Left renal pelvis (tissue), 4 donors: ENCODE measurements at regions not wholly inside any gene's neighbourhood (a gene's known extent, or its start where the extent isn't known, plus 50 kb on each side); places are given as distances from the start of the nearest gene placed in this dataset.
A peak's percentile ranks its signal among the peaks of the same experiment; 100 is the strongest.
"Not testable (repeated sequence)": the region's sequence is repeated elsewhere in the genome, so short reads cannot be mapped to it uniquely, and the experiment has no call there.

ENCODE experiments used
- DNase-seq, 4 donors: peaks; one replicate each; pipeline ENCODE4 v3.0.0-alpha.2; 2013; ENCODE audit warnings: low read depth in 4 of 4, low spot score in 3 of 4

DNA sequence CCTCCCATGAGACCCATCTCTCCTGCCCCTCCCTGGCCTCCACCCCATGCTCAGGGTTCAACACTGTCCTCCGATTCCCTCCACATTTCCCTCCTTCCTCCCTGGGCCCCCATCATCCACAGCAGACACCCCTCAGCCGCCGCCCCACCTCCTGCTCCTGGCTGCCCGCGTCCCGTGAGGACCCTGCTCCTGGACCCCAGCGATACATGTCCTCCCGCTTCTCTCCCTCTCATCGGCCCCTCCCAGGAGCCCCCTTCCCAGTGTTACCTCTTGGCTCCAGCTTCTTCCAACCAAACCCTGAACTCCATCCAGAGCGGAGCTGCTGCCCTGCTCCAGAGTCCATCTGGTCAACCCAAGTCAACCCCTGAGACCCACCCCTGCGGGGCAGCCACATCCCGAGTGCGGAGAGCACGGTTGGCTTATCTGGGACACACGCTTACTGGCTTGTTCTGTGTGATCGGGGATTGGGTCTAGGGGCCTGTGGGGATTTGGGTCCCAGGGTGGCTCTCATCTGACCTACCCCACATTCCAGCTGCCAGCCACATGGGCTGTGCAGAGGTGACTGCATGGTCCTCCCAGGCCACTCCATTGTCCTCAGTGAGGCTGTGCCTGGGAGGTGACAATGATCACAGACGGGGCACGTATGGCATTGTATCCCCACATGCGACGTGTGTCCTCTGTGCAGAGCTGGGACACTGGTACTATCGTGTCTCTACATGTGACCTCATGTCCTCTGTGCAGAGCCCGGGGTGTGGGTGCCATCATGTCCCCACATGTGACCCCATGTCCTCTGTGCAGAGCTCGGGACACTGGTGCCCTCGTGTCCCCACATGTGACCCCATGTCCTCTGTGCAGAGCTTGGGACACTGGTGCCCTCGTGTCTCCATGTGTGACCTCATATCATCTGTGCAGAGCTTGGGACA is 333.6 kb downstream of the ADGRD1 start:
- DNase-seq, result no peak

- no peak for DNase-seq
Measured at GRCh38 chr12:131287938-131288764, 334.4 kb downstream of the ADGRD1 start.

DNA sequence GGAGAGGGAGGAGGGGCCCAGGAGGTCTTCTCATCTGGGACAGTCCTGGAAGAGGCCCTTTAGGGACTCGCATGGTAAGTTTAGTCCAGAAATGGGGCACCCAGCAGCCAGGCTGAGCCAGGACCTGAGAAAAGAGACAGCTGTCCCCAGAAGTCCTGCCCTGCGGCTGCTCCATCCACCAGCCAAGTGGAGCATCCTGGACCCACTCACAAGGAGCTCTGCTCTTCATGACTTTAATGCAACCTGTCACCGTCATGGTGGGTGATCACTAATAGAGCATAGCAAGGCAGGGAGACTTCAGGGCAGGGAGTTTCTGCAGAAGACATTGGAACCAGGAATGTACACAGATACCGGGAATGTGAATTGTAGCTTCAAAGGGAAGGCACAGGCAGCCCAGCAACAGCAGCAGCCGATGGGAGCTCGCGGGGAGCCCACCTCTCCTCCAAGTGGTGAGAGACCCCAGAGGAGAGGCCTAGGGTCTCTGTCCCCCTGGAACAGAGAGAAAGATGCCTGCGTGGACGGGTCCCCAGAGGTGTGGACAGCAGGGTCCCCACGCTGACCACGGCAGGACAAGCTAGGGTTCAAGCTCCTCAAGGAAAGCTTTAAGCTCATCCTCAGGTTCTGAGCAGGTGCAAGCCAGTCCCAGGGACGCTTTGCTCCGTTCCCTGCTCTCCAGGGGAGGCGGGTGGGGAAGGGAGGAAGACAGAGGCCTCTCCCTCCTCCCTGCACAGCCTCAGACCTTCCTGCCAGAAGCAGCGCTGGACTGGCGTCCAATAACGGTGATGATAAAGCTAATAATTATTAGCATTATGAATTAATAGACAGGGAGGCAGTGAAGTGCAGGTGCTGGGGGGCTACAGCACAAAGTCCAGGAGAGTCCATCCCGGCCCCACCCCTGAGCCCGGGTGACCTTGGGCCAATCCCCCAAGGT is 335.3 kb downstream of the ADGRD1 start:
- not testable (repeated sequence) for DNase-seq

DNA sequence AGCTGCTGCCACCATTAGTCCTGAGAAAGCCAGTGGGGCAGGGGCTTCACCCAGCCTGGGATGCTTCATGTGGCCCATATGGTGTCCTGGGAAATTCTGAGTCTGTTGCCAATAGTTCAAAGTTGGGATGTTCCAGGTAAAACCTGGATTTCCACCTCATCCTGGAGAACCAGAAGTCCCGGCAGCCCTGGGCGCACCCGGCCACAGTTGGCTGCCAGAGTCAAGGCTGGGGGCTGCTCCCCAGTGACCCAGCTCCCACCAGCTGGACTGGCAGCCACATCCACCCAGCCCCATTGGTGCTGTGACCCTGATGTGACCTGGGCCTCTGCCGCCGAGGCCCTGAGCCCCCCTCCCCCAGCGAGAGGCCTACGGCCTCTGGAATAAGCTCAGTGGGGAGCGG is 336.1 kb downstream of the ADGRD1 start:
- DNase-seq, result not testable (repeated sequence)

DNA sequence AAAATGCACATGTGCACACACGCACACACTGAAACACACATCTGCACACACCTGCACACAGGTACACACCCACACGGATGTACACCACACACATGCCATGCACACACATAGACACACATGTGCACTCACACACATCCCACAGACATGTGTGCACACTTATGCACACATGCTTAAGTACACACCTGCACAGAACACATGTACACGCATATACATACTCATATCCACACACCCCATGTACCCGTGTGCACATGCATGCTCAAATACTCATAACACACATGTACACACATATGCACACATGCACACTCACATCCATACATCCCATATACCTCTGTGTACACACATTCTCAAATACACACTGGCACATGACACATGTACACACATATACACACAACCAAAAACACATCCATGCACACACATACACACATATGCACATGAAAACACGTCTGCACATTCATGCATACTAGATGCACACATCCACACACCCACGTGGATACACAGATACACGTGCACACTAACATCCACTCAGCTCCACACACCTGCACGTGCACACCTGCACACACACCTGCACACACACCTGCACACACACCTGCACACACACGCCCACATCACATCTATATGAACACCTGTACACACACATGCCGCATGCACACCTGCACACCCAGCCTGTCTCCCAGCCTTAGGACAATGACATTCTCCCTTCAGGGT is 336.7 kb downstream of the ADGRD1 start:
- no peak for DNase-seq

- DNase-seq, result peak in 1 of 4 donors; percentile 6
Measured at GRCh38 chr12:131293071-131294015, 339.6 kb downstream of the ADGRD1 start.

GRCh38 chr12:131294716-131295115 is 341.0 kb downstream of the ADGRD1 start:
- not testable (repeated sequence) for DNase-seq

GRCh38 chr12:131295117-131295516 is 341.4 kb downstream of the ADGRD1 start:
- DNase-seq, result not testable (repeated sequence)

DNA sequence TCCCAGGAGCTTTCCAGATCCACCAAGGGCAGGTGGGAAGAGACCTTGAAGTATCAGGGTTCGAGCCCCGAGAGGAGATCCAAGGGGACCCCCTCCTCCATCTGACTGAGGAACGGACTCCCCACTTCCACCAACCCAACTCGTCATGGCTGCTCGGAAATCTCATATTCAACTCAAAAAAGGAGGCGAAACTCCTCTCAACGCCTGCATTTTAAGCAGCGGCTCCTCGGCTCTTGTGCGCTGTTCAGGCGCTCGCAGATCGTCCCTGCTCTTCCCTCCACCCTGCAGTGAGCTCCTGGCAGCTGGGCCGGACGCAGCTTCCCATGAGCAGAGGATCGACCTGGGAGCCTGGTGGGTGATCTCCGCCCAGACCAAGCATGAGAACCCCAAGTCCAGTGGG is 341.9 kb downstream of the ADGRD1 start:
- DNase-seq, result not testable (repeated sequence)

- DNase-seq, result not testable (repeated sequence)
Measured at GRCh38 chr12:131296136-131296535, 342.4 kb downstream of the ADGRD1 start.

- DNase-seq, result not testable (repeated sequence)
Measured at GRCh38 chr12:131296651-131297050, 342.9 kb downstream of the ADGRD1 start.

GRCh38 chr12:131298526-131299369 is 345.0 kb downstream of the ADGRD1 start:
- not testable (repeated sequence) for DNase-seq

DNA sequence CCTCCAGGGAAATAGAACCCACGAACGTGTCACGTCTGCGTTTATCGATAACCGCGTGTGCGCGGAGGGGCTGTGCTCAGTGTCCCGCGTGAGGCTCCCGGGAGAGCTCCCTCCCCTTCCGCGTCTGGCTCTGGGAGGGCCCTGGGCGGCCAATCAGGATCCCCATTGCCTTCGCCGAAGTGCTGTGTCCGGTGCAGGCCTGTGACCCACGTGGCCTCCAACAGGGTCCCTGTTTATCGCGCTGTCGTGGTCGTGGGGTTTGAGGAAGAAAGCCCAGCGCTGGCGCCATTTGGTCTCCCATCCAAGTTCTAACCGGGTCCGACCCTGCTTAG is 345.6 kb downstream of the ADGRD1 start:
- not testable (repeated sequence) for DNase-seq

- not testable (repeated sequence) for DNase-seq
Measured at GRCh38 chr12:131303576-131303975, 349.9 kb downstream of the ADGRD1 start.

DNA sequence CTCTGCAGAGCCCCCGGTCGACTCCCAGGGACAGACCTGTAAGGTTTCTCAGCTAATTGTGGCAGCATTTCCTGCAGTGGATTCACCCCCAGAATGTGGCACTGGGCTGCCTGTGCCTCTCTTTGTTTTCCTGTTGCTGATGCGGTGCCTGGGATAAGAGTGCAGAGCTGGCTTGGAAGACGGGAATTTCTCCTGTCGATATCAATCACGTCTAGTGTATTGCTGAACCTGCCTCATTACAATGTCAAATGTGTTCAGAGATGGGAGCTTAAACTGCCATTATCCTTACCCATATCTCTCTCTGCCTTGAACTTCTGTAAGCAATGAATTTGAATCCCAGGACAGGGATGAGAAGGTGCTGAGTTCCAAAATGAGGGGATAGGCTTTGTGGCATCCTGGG is 350.9 kb downstream of the ADGRD1 start:
- not testable (repeated sequence) for DNase-seq

DNA sequence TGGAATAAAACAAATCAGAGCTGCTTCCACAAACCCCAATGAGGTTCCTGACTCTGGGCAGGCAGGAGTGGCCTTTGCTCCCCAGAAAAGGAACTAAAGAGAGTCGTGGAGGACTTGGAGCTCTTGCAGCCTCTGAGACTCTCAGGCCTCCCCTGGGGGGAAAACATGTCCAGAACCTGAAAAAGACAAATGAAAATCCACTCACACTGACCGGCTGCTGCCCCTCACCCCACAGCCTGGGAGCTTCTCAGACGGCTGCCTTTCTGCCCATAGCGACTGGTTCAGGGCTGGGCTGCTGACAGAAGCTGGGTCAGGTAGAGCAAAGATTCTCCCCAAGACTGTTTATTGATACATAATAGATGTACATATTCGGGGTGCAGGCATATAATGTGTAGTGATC is 356.0 kb downstream of the ADGRD1 start:
- DNase-seq, result no peak

- DNase-seq, result not testable (repeated sequence)
Measured at GRCh38 chr12:131310227-131310969, 356.7 kb downstream of the ADGRD1 start.
